ENCODE measurements at regions not wholly inside any gene's neighbourhood (a gene's known extent, or its start where the extent isn't known, plus 50 kb on each side); places are given as distances from the start of the nearest gene placed in this dataset.

GRCh38 chr2:120820953-120821279, 85.2 kb downstream of the GLI2 start:
- Histone ChIP-seq H3K27ac (ENCODE audit: low read length) (no peak overlapping the region), H3K36me3 (ENCODE audit: insufficient read depth, low read length) (no peaks in the 10 kb centered on the region), H2AFZ (ENCODE audit: low read depth, low read length) (no peak overlapping the region), H3K9me2 (ENCODE audit: insufficient read depth, low read length) (no peaks in the 10 kb centered on the region), H3K9me3 (ENCODE audit: low read length) (no peaks in the 10 kb centered on the region), H4K20me1 (ENCODE audit: insufficient read depth) (no peaks in the 10 kb centered on the region), H3F3A (ENCODE audit: insufficient read depth, low read length, poor library complexity, severe bottlenecking) (no peaks in the 10 kb centered on the region), H3K9ac (ENCODE audit: low read length) (no peak overlapping the region), H3K79me2 (replicated peaks; ENCODE audit: insufficient read depth, low read length) (peaks cover 2% of the 10 kb centered on the region), H3K27me3 (ENCODE audit: insufficient read depth, low read depth, low read length) (no peaks in the 10 kb centered on the region), H3K4me3 (ENCODE audit: low read length) (no peak overlapping the region), H3K4me2 (ENCODE audit: low read length) (no peak overlapping the region)
- TF ChIP-seq TAF1 (IDR thresholded peaks at IDR 0.05; ENCODE audit: low read depth) (no peak), SMC3 (conservative IDR thresholded peaks at IDR 0.05; ENCODE audit: poor library complexity) (no peak), REST (IDR thresholded peaks at IDR 0.05; ENCODE audit: borderline replicate concordance) (no peak), CTCF (IDR thresholded peaks at IDR 0.05; ENCODE audit: poor library complexity, severe bottlenecking) (no peak), EP300 (conservative IDR thresholded peaks at IDR 0.05; ENCODE audit: poor library complexity, severe bottlenecking) (no peak), RAD21 (conservative IDR thresholded peaks at IDR 0.05) (no peak), MXI1 (conservative IDR thresholded peaks at IDR 0.05; ENCODE audit: poor library complexity, severe bottlenecking) (no peak), POLR2AphosphoS5 (IDR thresholded peaks at IDR 0.05) (no peak), EZH2 (IDR thresholded peaks at IDR 0.05; ENCODE audit: borderline replicate concordance, insufficient read depth, low read length, poor library complexity, severe bottlenecking) (no peak)

- no peaks in the 10 kb centered on the region for H4K20me1 ChIP-seq (ENCODE audit: insufficient read depth)
- H3K4me2 ChIP-seq (ENCODE audit: low read length) = no peak overlapping the region
- no peaks in the 10 kb centered on the region for H3F3A ChIP-seq (ENCODE audit: insufficient read depth, low read length, poor library complexity, severe bottlenecking)
- H3K4me3 ChIP-seq (ENCODE audit: low read length) = no peak overlapping the region
- H2AFZ ChIP-seq (ENCODE audit: low read depth, low read length) = no peak overlapping the region
- TF ChIP-seq EP300 (conservative IDR thresholded peaks at IDR 0.05; ENCODE audit: poor library complexity, severe bottlenecking) (no peak), RAD21 (conservative IDR thresholded peaks at IDR 0.05) (no peak), CTCF (IDR thresholded peaks at IDR 0.05; ENCODE audit: poor library complexity, severe bottlenecking) (no peak), SMC3 (conservative IDR thresholded peaks at IDR 0.05; ENCODE audit: poor library complexity) (no peak), EZH2 (IDR thresholded peaks at IDR 0.05; ENCODE audit: borderline replicate concordance, insufficient read depth, low read length, poor library complexity, severe bottlenecking) (no peak), MXI1 (conservative IDR thresholded peaks at IDR 0.05; ENCODE audit: poor library complexity, severe bottlenecking) (no peak), REST (IDR thresholded peaks at IDR 0.05; ENCODE audit: borderline replicate concordance) (no peak), POLR2AphosphoS5 (IDR thresholded peaks at IDR 0.05) (no peak), TAF1 (IDR thresholded peaks at IDR 0.05; ENCODE audit: low read depth) (no peak)
- no peak overlapping the region for H3K9ac ChIP-seq (ENCODE audit: low read length)
- H3K27me3 ChIP-seq (ENCODE audit: insufficient read depth, low read depth, low read length) = no peaks in the 10 kb centered on the region
- H3K9me2 ChIP-seq (ENCODE audit: insufficient read depth, low read length) = no peaks in the 10 kb centered on the region
- no peaks in the 10 kb centered on the region for H3K9me3 ChIP-seq (ENCODE audit: low read length)
- peaks cover 2% of the 10 kb centered on the region for H3K79me2 ChIP-seq (replicated peaks; ENCODE audit: insufficient read depth, low read length)
- no peaks in the 10 kb centered on the region for H3K36me3 ChIP-seq (ENCODE audit: insufficient read depth, low read length)
- no peak overlapping the region for H3K27ac ChIP-seq (ENCODE audit: low read length)
Observed at GRCh38 chr2:120821446-120822160, 85.9 kb downstream of the GLI2 start.

Measured in neural cell (in vitro differentiated cells).